WI38 (cell line): ENCODE measurements at regions not wholly inside any gene's neighbourhood (a gene's known extent, or its start where the extent isn't known, plus 50 kb on each side); places are given as distances from the start of the nearest gene placed in this dataset.

Experiments
- H3K4me3 ChIP-seq: 2 replicates; pipeline ENCODE4 v1.5.1; 2011; ENCODE audit warnings: low read depth, mild to moderate bottlenecking, control low read depth, low read length
- CTCF ChIP-seq: IDR thresholded peaks from 2 replicates; pipeline ENCODE4 v1.5.1; 2012; ENCODE audit warnings: low read depth, mild to moderate bottlenecking, control low read depth, low read length

GRCh38 chr1:193569096-193569982 is 382.9 kb upstream of the B3GALT2 start:
- H3K4me3 ChIP-seq = no peak overlapping the region
- no peak for TF ChIP-seq CTCF

GRCh38 chr1:193568512-193568911 is 382.1 kb upstream of the B3GALT2 start:
- no peak for TF ChIP-seq CTCF
- H3K4me3 ChIP-seq = no peak overlapping the region

- no peak for TF ChIP-seq CTCF
- H3K4me3 ChIP-seq = no peak overlapping the region
These were observed 381.5 kb upstream of the B3GALT2 start for GRCh38 chr1:193567937-193568336.

GRCh38 chr1:193566735-193567134 is 380.3 kb upstream of the B3GALT2 start:
- TF ChIP-seq CTCF = no peak
- H3K4me3 ChIP-seq = no peak overlapping the region

- no peak overlapping the region for H3K4me3 ChIP-seq
- no peak for TF ChIP-seq CTCF
These were observed 379.7 kb upstream of the B3GALT2 start for GRCh38 chr1:193565971-193566577.

- no peak overlapping the region for H3K4me3 ChIP-seq
- TF ChIP-seq CTCF = no peak
These were observed 375.7 kb upstream of the B3GALT2 start for GRCh38 chr1:193562121-193562520.

GRCh38 chr1:193558491-193559028 is 372.1 kb upstream of the B3GALT2 start:
- TF ChIP-seq CTCF = no peak
- H3K4me3 ChIP-seq = no peak overlapping the region
